Lower leg skin (tissue), 3 donors: ENCODE measurements at regions not wholly inside any gene's neighbourhood (a gene's known extent, or its start where the extent isn't known, plus 50 kb on each side); places are given as distances from the start of the nearest gene placed in this dataset.

Experiments
- POLR2A ChIP-seq, 2 donors: fragments of 450-650 bp; IDR thresholded peaks; one replicate each; pipeline ENCODE4 v1.6.1; 2016 to 2017; ENCODE audit warnings: antibody characterized with exemption in 2 of 2, mild to moderate bottlenecking in 1 of 2, moderate library complexity in 1 of 2
- TF ChIP-seq, protein P1 (sequence below), 3 donors: fragments of 450-650 bp; IDR thresholded peaks; one replicate each; pipeline ENCODE4 v1.5.1; 2016; ENCODE audit warnings: antibody characterized with exemption in 3 of 3, mild to moderate bottlenecking in 3 of 3, moderate library complexity in 2 of 3

GRCh38 chrX:98029861-98030260 lies 1146.2 kb downstream of the RPA4 start:
- TF ChIP-seq, protein P1, sequence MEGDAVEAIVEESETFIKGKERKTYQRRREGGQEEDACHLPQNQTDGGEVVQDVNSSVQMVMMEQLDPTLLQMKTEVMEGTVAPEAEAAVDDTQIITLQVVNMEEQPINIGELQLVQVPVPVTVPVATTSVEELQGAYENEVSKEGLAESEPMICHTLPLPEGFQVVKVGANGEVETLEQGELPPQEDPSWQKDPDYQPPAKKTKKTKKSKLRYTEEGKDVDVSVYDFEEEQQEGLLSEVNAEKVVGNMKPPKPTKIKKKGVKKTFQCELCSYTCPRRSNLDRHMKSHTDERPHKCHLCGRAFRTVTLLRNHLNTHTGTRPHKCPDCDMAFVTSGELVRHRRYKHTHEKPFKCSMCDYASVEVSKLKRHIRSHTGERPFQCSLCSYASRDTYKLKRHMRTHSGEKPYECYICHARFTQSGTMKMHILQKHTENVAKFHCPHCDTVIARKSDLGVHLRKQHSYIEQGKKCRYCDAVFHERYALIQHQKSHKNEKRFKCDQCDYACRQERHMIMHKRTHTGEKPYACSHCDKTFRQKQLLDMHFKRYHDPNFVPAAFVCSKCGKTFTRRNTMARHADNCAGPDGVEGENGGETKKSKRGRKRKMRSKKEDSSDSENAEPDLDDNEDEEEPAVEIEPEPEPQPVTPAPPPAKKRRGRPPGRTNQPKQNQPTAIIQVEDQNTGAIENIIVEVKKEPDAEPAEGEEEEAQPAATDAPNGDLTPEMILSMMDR (IDR thresholded peaks at IDR 0.05) = no peak
- no peak for TF ChIP-seq POLR2A (IDR thresholded peaks at IDR 0.05)
